ENCODE measurements at regions not wholly inside any gene's neighbourhood (a gene's known extent, or its start where the extent isn't known, plus 50 kb on each side); places are given as distances from the start of the nearest gene placed in this dataset.

- DNase-seq (ENCODE audit: low read depth, low spot score) (no peak), ATAC-seq (no peak)
- H3K36me3 ChIP-seq (ENCODE audit: control insufficient read depth, insufficient read depth, low read length) = no peaks in the 10 kb centered on the region
- no peak for TF ChIP-seq POLR2AphosphoS5 (IDR thresholded peaks at IDR 0.05; ENCODE audit: low read depth, low read length)
- TF ChIP-seq, protein P1, sequence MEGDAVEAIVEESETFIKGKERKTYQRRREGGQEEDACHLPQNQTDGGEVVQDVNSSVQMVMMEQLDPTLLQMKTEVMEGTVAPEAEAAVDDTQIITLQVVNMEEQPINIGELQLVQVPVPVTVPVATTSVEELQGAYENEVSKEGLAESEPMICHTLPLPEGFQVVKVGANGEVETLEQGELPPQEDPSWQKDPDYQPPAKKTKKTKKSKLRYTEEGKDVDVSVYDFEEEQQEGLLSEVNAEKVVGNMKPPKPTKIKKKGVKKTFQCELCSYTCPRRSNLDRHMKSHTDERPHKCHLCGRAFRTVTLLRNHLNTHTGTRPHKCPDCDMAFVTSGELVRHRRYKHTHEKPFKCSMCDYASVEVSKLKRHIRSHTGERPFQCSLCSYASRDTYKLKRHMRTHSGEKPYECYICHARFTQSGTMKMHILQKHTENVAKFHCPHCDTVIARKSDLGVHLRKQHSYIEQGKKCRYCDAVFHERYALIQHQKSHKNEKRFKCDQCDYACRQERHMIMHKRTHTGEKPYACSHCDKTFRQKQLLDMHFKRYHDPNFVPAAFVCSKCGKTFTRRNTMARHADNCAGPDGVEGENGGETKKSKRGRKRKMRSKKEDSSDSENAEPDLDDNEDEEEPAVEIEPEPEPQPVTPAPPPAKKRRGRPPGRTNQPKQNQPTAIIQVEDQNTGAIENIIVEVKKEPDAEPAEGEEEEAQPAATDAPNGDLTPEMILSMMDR (IDR thresholded peaks at IDR 0.05) = no peak
- TF ChIP-seq, protein P2, sequence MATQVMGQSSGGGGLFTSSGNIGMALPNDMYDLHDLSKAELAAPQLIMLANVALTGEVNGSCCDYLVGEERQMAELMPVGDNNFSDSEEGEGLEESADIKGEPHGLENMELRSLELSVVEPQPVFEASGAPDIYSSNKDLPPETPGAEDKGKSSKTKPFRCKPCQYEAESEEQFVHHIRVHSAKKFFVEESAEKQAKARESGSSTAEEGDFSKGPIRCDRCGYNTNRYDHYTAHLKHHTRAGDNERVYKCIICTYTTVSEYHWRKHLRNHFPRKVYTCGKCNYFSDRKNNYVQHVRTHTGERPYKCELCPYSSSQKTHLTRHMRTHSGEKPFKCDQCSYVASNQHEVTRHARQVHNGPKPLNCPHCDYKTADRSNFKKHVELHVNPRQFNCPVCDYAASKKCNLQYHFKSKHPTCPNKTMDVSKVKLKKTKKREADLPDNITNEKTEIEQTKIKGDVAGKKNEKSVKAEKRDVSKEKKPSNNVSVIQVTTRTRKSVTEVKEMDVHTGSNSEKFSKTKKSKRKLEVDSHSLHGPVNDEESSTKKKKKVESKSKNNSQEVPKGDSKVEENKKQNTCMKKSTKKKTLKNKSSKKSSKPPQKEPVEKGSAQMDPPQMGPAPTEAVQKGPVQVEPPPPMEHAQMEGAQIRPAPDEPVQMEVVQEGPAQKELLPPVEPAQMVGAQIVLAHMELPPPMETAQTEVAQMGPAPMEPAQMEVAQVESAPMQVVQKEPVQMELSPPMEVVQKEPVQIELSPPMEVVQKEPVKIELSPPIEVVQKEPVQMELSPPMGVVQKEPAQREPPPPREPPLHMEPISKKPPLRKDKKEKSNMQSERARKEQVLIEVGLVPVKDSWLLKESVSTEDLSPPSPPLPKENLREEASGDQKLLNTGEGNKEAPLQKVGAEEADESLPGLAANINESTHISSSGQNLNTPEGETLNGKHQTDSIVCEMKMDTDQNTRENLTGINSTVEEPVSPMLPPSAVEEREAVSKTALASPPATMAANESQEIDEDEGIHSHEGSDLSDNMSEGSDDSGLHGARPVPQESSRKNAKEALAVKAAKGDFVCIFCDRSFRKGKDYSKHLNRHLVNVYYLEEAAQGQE (IDR thresholded peaks at IDR 0.05; ENCODE audit: insufficient read depth in 1 of 2, low read depth in 2 of 2, low read length in 1 of 2) = no peak
- TF ChIP-seq TCF7L2 (IDR thresholded peaks at IDR 0.05; ENCODE audit: low read depth, low read length) = no peak
- TF ChIP-seq SIN3A (IDR thresholded peaks at IDR 0.05; ENCODE audit: borderline replicate concordance, insufficient read depth, low read depth, low read length) = no peak
- intact Hi-C loops (cut with micrococcal nuclease; ENCODE audit: unreplicated experiment) (no loop called here), in situ Hi-C loops (cut with HindIII; ENCODE audit: low pct_unique_long_range_greater_than_20kb, low sequenced_read_pairs) (no loop called here)
- POLR2A ChIA-PET = no interaction called here
- no TSS peak for BruUV-seq (replicated peaks)
- CTCF ChIA-PET = no interaction called here
- H3K27me3 ChIP-seq (ENCODE audit: control insufficient read depth, insufficient read depth, low read length) = no peaks in the 10 kb centered on the region
- no peak overlapping the region for H3K27ac ChIP-seq (ENCODE audit: low read length)
- H3K4me1 ChIP-seq (ENCODE audit: control insufficient read depth, insufficient read depth, low read length) = no peaks in the 10 kb centered on the region
- H3K4me3 ChIP-seq (ENCODE audit: low read depth in 2 of 2, low read length in 2 of 2) = no peak overlapping the region
- H3K9me3 ChIP-seq (ENCODE audit: control insufficient read depth, insufficient read depth, low read depth, low read length) = no peaks in the 10 kb centered on the region
Observed at GRCh38 chr12:92492291-92492690, 210.5 kb upstream of the PLEKHG7 start.

GRCh38 chr12:92489781-92490180 is 213.0 kb upstream of the PLEKHG7 start:
- Histone ChIP-seq H3K4me3 (ENCODE audit: low read depth in 2 of 2, low read length in 2 of 2) (no peak overlapping the region), H3K4me1 (ENCODE audit: control insufficient read depth, insufficient read depth, low read length) (no peaks in the 10 kb centered on the region), H3K36me3 (ENCODE audit: control insufficient read depth, insufficient read depth, low read length) (no peaks in the 10 kb centered on the region), H3K27ac (ENCODE audit: low read length) (no peak overlapping the region), H3K27me3 (ENCODE audit: control insufficient read depth, insufficient read depth, low read length) (no peaks in the 10 kb centered on the region), H3K9me3 (ENCODE audit: control insufficient read depth, insufficient read depth, low read depth, low read length) (no peaks in the 10 kb centered on the region)
- no peak for DNase-seq (ENCODE audit: low read depth, low spot score)
- in situ Hi-C loops (cut with HindIII; ENCODE audit: low pct_unique_long_range_greater_than_20kb, low sequenced_read_pairs) (no loop called here), intact Hi-C loops (cut with micrococcal nuclease; ENCODE audit: unreplicated experiment) (no loop called here)
- BruUV-seq (replicated peaks) = no TSS peak
- no peak for TF ChIP-seq SIN3A (IDR thresholded peaks at IDR 0.05; ENCODE audit: borderline replicate concordance, insufficient read depth, low read depth, low read length)
- TF ChIP-seq TCF7L2 (IDR thresholded peaks at IDR 0.05; ENCODE audit: low read depth, low read length) = no peak
- TF ChIP-seq POLR2AphosphoS5 (IDR thresholded peaks at IDR 0.05; ENCODE audit: low read depth, low read length) = no peak
- TF ChIP-seq, protein P2 (IDR thresholded peaks at IDR 0.05; ENCODE audit: insufficient read depth in 1 of 2, low read depth in 2 of 2, low read length in 1 of 2) = no peak
- TF ChIP-seq, protein P1 (IDR thresholded peaks at IDR 0.05) = no peak
- ChIA-PET CTCF (no interaction called here), POLR2A (no interaction called here)
- no peak for ATAC-seq
